ENCODE measurements at regions not wholly inside any gene's neighbourhood (a gene's known extent, or its start where the extent isn't known, plus 50 kb on each side); places are given as distances from the start of the nearest gene placed in this dataset.

DNA sequence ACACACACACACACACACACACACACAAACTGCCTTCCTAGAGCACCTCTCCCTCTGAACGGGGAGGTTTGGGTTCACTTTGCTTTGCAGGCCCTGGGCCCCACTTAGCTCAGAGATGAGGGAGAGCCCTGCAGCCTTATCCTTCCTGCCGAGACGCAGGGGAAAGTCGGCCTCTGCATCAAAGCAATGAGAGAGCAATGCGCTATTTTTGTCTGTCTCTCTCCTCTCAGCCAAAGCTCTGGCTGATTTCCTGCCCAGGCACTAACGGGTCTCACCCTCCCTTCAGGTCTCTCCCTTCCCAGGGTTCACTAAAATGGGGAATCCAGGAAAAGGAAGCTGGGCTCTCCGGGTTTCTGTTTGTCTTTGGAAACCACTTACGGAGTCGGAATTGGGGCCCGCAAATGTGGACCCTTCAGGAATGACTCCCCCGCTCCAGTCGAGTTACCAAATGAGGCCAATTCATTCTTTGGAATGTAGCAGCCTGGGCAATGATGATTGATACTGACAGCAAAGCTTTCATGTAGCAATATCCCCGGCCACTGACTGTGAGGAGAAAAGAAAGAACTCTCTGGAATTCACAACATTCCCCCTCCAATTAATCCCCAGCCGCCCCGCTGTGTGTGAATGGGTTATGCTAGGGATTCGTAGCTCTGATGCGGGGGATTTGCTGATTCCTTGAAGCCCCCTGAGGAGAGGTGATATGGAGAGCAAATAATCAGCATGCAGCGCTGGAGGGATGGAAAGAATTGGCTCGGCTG is 61.5 kb upstream of the WLS start:
- TF ChIP-seq, protein P1, sequence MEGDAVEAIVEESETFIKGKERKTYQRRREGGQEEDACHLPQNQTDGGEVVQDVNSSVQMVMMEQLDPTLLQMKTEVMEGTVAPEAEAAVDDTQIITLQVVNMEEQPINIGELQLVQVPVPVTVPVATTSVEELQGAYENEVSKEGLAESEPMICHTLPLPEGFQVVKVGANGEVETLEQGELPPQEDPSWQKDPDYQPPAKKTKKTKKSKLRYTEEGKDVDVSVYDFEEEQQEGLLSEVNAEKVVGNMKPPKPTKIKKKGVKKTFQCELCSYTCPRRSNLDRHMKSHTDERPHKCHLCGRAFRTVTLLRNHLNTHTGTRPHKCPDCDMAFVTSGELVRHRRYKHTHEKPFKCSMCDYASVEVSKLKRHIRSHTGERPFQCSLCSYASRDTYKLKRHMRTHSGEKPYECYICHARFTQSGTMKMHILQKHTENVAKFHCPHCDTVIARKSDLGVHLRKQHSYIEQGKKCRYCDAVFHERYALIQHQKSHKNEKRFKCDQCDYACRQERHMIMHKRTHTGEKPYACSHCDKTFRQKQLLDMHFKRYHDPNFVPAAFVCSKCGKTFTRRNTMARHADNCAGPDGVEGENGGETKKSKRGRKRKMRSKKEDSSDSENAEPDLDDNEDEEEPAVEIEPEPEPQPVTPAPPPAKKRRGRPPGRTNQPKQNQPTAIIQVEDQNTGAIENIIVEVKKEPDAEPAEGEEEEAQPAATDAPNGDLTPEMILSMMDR (IDR thresholded peaks at IDR 0.05): no peak
- TF ChIP-seq POLR2A (IDR thresholded peaks at IDR 0.05): no peak
